C4-2B (cell line): ENCODE measurements at regions not wholly inside any gene's neighbourhood (a gene's known extent, or its start where the extent isn't known, plus 50 kb on each side); places are given as distances from the start of the nearest gene placed in this dataset.

Experiments used
- H3K27ac ChIP-seq: fragments of 450-650 bp; 2 replicates; pipeline ENCODE4 v1.5.1; 2017
- ZFX ChIP-seq: fragments of 450-650 bp; IDR thresholded peaks from 2 replicates; pipeline ENCODE4 v1.6.1; 2017
- TF ChIP-seq, protein P1 (sequence below): fragments of 450-650 bp; conservative IDR thresholded peaks from 2 replicates; pipeline ENCODE4 v1.5.1; 2017; ENCODE audit warnings: mild to moderate bottlenecking

DNA sequence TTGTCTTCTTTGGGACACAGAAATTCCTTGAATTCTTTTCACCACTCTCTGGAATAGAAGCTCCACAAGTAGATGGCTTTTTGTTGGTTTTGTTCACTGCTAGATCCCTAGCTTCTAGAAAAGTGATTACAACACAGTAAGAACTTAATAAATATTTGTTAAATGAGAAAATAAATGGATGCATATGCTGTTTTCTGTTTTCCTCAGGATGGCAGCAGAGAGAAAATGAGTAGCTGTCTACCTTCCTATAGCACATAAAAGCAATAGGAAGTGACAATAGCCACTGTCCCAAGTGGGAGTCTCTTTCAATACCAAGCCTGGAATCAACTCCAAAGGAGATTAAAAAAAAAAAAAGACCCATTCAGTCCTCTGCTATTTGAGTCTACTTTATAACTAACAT lies 100.6 kb upstream of the NREP start:
- no peak overlapping the region for H3K27ac ChIP-seq
- no peak for TF ChIP-seq ZFX
- TF ChIP-seq, protein P1, sequence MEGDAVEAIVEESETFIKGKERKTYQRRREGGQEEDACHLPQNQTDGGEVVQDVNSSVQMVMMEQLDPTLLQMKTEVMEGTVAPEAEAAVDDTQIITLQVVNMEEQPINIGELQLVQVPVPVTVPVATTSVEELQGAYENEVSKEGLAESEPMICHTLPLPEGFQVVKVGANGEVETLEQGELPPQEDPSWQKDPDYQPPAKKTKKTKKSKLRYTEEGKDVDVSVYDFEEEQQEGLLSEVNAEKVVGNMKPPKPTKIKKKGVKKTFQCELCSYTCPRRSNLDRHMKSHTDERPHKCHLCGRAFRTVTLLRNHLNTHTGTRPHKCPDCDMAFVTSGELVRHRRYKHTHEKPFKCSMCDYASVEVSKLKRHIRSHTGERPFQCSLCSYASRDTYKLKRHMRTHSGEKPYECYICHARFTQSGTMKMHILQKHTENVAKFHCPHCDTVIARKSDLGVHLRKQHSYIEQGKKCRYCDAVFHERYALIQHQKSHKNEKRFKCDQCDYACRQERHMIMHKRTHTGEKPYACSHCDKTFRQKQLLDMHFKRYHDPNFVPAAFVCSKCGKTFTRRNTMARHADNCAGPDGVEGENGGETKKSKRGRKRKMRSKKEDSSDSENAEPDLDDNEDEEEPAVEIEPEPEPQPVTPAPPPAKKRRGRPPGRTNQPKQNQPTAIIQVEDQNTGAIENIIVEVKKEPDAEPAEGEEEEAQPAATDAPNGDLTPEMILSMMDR: 0 out of 2 replicates have a peak, but pooled peaks have one; percentile 13

DNA sequence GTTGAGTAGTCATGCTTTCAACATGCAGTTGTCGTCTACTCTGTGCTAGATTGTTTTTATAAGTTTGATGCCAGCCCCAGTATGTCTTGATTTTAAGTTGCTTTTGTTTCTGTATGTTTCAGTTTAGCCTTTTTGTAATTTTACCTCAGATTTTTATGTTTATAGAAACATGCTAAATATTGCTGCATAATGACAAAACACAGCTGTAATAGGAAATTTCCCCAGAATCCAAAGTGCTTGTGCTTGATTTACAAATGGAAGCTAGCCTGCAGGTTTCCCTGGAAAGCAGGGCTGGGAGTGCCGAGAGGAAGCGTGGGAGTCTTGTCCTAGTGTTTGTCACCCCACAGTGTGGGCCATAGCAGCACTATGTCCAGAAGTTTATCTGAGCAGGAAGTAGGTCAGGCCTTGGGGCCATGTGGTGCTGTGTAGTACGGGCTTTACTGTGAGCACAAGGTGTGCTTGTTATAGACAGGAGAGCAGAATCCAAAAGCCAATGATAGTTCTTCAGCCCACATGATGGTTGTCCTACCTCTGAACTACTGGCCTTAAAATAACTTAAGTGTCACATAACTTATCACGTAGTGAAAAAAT lies 100.0 kb upstream of the NREP start:
- no peak overlapping the region for H3K27ac ChIP-seq
- TF ChIP-seq, protein P1: no peak
- no peak for TF ChIP-seq ZFX

DNA sequence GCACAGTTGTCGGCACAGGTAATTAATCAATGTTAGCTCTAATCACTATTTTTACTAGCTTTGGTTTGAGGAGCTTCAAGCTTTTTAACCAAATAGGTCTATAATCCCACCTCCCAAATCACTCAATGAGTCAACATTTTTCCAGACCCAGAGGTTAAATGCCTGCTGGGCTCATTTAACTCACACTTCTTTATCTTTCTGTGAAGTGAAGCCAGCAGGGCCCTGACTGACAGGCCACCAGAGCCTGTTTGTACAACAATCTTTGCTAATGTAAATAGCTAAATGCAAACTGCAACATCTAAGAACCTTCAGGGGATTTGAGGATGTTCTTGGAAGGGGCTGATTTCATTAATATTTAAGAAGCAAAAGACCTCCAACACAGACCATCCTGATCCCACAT lies 98.4 kb upstream of the NREP start:
- H3K27ac ChIP-seq: no peak overlapping the region
- TF ChIP-seq, protein P1: no peak
- no peak for TF ChIP-seq ZFX

DNA sequence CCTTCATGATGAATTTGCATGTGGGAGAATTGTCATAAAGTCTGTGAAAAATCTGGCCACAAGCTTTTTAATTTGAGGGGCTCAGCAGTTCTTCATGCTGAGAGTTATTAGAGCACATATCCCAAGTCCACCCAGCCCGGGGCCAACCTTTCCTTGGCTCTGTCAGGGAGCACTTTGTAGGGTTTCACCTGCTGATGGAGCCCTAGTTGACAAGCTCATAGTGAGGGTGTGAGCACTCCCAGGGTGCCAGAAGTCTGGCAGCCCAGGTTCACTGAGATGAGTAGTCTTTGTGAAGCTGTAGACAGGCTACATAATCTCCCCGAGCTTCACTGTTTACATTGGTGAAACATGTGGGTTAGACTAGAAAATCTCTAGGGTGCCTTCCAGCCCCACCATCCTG lies 97.2 kb upstream of the NREP start:
- TF ChIP-seq, protein P1: no peak
- TF ChIP-seq ZFX: no peak
- H3K27ac ChIP-seq: no peak overlapping the region

DNA sequence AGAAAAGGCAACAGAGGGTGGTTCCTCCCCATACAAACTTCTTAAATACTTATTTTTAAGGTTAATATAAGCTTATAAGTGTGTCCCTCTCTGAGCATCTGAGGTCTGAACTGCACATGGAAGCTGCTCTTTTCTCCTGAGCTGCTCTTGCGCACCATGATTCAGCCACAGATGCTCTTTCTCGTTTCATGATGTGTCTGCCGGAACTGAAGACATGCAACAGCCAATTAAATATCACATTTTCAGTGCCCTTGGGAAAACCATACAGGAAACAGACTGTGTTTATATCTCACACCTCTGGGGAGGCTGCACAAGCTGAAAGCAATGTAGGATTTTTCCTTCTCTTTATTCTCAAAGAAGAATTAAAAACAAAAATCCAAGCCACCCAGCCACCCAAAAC lies 96.8 kb upstream of the NREP start:
- no peak overlapping the region for H3K27ac ChIP-seq
- TF ChIP-seq ZFX: no peak
- TF ChIP-seq, protein P1: no peak

DNA sequence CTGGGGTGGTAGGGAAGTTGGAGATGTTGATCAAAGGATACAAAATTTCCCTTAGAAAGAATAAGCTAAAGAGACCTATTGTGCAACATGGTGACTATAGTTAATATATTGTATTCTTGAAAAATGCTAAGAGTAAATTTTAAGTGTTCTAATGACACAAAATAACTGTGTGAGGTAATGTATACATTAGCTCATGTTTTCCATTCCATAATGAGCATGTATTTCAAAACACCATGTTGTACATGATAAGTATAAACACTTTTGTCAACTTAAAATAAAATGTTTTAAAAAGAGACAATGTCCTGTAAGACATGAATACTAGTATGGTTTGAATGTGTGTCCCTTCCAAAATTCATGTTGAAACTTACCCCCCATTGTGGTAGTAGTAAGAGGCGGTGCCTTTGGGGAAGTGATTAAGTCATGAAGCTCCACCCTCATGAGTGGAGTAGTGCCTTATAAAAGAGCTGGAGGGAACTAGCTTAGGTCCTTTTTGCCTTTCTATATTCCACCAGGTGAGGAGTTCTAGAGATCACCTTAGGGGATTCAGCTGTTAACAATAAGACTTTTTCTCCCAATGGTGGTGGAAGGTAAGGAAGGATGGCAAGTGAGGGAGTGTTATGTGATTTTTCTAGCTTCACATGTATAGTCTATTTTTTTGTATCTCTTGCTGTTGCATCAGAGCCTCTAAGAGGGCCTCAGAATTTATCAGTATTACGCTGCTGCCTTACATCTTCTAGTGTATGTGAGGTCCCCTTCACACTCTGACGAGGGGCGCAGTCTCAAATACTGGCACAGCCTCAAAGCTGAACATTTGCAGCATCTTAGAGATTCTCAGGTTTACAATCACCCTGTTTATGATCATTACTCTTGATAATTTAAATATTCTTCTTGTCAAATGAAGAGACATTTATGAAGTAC lies 94.9 kb upstream of the NREP start:
- no peak for TF ChIP-seq ZFX
- TF ChIP-seq, protein P1: no peak
- no peak overlapping the region for H3K27ac ChIP-seq

DNA sequence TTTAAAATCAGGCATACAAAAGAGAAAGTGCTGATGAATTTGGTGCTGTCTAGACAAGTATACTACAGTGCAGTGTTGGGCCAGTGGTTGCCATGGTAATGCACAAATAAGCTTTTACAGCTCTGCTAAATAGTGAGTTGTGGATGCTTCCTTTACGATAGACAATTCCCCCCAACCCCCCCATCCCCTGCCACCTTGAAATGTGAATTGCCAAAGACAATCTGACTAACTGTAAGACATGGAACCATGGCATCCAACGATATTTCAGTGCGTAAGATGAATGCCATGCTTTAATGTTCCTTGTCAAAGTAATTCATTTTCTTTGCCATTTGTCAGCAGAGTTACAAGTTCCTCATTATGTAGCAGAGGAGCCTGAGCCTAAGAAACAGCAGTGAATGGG lies 91.5 kb upstream of the NREP start:
- TF ChIP-seq ZFX: no peak
- TF ChIP-seq, protein P1: no peak
- no peak overlapping the region for H3K27ac ChIP-seq
